GM21529 (cell line): ENCODE measurements at regions not wholly inside any gene's neighbourhood (a gene's known extent, or its start where the extent isn't known, plus 50 kb on each side); places are given as distances from the start of the nearest gene placed in this dataset.

Experiments used
- ATAC-seq: cut with Tn5 transposase; IDR thresholded peaks from one replicate; pipeline ENCODE4 v1.9.1; 2021; ENCODE audit not compliant: unreplicated experiment

GRCh38 chr3:44186712-44187111 lies 55.0 kb upstream of the TOPAZ1 start:
- ATAC-seq: no peak
